Posterior vena cava (tissue), 2 donors: ENCODE measurements at regions not wholly inside any gene's neighbourhood (a gene's known extent, or its start where the extent isn't known, plus 50 kb on each side); places are given as distances from the start of the nearest gene placed in this dataset.
"Not testable (repeated sequence)": the region's sequence is repeated elsewhere in the genome, so short reads cannot be mapped to it uniquely, and the experiment has no call there.

ENCODE experiments used
- DNase-seq: peaks from one replicate; pipeline ENCODE4 v3.0.0-alpha.2; 2020; ENCODE audit warnings: low spot score
- intact Hi-C, 2 donors: fragments of 100-400 bp; cut with DNase I; formaldehyde crosslinking; loops; one replicate each; pipeline versions ENCODE4 v1.14.1 to v1.14.2; 2022 to 2023
- donor health status: DM: yes; HTN: yes; CAD: no.
- donor health status: DM: yes; HTN: yes; CAD: no.

DNA sequence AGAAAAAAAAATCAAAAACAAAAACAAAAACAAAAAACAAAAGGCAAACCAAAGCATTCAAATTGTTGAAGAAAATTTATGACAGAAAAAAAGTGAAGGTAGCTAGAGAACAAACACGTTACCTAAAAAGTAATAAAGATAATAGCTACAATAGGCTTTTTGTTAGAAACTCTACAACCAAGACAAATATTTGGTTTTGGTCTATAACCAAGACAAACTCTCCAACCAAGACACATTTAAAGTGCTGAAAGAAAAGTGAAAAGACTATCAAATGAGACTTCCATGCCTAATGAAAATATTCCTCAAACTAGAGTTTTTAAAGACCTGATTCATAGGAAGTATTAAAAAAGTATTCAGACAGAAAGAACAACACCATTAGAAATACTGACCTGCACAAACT is 391.9 kb upstream of the NDST4 start:
- intact Hi-C loops: no loop called here
- no peak for DNase-seq

DNA sequence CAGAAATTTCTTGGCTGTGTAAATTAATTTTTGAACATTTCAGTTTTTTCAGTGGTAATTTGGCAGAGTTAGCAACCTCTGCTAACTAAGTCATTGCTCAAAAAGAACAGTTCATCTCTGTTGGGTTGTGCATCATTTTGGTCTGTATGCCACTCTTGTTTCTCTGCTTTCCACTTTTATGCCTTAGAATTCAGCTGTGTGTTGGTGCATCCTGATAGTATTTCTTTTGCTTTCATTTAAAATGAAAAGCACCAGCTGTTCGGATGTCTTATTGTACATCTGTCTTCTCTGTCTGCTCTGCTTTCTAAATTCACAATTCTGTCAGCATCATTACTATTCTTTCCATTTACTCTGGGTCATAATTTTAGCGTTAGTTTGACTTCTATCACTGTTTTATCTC is 388.2 kb upstream of the NDST4 start:
- DNase-seq: no peak
- intact Hi-C loops: no loop called here

DNA sequence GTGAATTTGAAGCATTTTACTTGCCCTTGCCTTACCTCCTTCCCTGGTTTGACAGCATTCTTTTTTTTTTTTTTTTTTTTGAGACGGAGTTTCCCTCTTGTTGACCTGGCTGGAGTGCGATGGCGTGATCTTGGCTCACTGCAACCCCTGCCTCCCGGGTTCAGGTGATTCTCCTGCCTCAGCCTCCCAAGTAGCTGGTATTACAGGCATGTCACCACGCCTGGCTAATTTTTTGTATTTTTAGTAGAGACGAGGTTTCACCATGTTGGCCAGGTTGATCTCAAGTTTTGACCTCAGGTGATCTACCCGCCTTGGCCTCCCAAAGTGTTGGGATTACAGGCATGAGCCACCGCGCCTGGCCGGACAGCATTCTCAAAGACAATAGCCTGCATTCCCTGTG is 380.4 kb upstream of the NDST4 start:
- intact Hi-C loops, DNase-seq: not testable (repeated sequence)

DNA sequence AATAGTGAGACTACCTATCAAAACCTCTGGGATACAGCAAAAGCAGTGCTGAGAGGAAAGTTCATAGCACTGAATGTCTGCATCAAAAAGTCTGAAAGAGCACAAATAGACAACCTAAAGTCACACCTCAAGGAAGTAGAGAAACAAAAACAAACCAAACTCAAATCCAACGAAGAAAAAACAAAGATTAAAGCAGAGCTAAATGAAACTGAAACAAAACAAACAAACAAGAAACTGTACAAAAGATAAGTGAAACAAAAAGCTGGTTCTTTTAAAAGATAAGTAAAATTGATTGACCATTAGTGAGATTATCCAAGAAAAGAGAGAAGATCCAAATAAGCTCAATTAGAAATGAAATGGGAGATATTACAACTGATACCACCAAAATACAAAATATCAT is 378.3 kb upstream of the NDST4 start:
- intact Hi-C loops: no loop called here
- no peak for DNase-seq

DNA sequence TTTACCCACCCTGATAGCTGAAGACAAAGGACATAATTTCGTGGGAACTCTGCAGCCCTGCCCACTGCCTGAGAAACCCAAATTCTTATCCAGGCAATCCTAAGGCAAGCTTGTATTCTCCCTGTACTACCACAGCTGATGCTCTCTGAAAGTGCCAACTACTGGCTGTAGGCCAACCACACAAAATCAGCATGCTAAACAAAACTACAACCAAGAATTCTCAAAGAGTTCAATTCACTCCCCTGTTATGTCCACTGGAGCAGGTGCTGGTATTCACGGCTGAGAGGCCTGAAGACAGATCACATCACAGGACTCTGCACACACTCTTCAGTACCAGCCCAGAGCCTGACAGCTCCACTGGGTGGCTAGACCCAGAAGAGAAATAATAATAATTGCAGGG is 375.9 kb upstream of the NDST4 start:
- DNase-seq: no peak
- intact Hi-C loops: no loop called here

DNA sequence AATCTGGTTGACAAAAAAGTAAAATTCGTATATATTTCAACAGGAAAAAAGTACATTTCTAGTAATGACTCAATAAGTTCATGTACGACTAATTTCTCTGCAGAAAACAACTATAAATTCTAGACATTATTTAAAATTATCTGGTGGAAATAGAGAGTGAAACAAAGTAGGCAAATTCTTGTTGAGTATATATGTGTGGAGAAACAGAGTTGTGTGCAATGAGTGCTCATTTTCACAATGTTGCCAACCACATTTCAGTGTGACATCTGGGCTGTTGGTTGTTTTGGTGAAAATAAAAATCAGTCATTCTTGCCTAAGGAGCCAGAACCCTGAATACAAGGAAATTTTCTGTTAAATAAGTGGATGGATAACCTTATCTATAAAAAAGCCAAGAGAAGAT is 372.0 kb upstream of the NDST4 start:
- intact Hi-C loops: no loop called here
- no peak for DNase-seq

DNA sequence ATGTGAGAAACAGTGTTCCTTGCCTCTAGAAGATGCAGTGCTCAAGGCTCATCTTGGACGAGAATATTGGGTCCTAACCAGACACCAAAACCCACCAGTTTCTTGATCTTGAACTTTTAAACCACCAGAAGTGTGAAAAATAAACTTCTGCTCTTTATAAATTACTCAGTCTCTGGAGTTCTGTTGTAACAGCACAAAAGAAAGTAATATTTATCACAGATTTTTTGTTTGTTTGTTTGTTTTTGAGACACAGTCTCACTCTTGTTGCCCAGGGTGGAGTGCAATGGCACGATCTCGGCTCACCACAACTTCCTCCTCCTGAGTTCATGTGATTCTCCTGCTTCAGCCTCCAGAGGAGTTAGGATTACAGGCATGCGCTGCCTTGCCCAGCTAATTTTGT is 371.1 kb upstream of the NDST4 start:
- intact Hi-C loops: no loop called here
- DNase-seq: no peak

DNA sequence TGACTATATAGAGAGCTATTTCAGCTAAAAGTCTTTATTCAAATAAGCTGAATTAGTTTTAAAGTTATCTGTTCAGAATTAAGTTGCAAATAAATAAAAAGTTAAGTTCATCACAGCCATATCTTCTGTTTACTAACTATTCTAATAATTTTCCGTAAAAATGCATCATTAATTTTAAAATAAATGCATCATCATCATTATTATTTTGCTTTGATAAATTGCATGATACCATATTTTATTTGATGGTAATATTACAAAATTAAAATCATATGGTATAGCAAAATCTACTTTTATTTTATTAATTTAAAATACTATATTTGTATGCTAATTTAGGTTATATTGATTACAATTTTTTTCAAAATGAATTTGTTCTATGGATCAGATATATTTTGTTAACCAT is 357.3 kb upstream of the NDST4 start:
- intact Hi-C loops: no loop called here
- no peak for DNase-seq

DNA sequence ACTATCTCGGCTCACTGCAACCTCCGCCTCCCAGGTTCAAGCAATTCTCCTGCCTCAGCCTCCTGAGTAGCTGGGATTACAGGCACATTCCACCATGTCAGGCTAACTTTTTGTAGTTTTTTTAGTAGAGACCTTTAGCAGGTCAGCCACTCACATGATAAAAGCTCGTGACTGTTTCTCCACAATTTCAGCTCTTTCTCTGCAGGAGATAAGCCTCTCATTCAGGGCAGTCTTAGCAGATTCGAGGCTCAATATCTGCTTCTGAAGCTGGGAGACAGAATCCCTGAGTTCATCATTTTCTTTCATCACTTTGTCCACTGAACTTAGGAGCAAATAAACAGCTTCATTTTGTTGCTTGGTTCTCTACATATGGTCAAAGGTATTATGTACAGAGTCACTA is 345.9 kb upstream of the NDST4 start:
- intact Hi-C loops, DNase-seq: not testable (repeated sequence)

DNA sequence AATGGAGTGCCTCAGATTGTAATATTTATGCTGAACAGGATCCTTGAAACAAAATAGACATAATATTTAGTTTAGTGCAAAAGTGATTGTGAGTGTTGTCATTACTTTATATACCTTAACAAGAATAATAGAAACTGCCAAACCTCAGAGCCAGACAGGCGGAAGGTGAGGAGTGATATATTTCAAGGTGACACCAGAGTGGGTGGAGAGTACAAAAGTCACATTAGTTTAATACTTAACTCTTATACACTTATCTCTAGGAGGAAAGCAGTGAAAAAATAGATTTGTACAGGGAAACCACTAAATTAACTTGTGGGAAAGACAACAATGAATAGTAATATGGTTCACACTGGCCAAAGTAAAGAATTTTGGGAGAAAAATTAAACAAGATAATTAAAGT is 342.8 kb upstream of the NDST4 start:
- no peak for DNase-seq
- intact Hi-C loops: no loop called here

DNA sequence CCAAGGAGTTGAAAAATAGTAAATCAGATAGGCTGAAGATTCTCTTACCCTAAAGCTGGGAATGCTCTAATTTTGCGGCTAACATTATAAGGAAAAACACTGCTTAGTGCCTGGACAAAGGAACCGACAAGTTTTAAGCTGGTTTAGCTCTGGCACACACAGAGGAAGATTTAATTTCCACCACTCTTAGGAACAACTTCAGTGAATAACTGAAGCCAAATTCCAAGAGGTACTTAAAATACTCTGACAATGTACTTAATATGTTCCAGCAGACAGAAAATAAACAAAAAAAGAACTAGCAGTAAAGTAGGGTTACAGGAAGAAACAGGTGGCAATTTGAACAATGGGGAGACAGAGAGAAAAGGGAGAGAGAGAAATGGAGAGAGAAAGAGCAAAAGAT is 340.8 kb upstream of the NDST4 start:
- intact Hi-C loops: no loop called here
- no peak for DNase-seq

DNA sequence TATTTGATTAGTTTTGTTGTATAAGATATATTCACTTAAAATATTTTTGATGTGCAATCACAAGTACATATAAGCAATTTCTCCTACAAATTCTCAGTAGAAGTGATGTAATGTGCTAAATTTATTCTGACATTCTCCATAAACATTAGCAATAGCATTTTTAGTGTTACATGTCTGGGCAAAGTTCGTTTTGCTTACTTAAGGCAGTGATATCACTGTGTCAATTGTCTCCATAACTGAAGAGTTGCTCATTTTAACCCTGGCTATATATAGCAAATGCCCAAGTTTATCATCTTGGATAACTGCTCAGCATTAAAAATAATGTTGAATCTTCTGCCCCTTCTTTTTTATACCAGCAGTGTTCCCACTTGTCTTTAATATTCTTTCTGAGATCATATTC is 340.0 kb upstream of the NDST4 start:
- DNase-seq: no peak
- intact Hi-C loops: no loop called here

DNA sequence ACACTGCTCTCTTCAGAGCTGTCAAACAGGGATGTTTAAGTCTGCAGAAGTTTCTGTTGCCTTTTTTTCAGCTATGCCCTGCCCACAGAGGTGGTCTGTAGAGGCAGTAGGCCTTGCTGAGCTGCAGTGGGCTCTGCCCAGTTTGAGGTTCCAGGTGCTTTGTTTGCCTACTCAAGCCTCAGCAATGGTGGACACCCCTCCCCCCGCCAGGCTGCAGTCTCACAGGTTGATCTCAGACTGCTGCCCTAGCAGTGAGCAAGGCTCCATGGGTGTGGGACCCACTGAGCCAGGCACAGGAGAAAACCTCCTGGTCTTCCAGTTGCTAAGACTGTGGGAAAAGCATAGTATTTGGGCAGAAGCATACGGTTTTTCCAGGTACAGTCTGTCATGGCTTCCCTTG is 338.8 kb upstream of the NDST4 start:
- intact Hi-C loops, DNase-seq: not testable (repeated sequence)

DNA sequence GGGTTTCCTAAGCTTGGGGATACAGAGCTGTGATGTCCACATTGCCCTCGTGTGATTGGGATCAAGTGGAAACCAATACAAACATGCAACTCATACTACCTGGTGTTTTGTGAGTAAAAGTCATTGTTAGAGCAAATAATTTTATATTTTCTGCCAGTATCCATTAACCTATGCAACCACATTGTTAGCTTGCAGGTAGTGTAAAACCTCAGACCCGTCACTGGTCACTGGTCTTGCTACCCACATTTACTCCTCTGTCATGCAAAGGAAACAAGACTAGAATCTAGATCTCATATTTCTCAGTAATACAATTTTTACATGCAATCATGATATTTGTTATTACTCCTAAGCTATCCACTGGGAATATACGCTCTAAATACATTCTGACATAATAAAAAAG is 324.3 kb upstream of the NDST4 start:
- DNase-seq: no peak
- intact Hi-C loops: no loop called here

DNA sequence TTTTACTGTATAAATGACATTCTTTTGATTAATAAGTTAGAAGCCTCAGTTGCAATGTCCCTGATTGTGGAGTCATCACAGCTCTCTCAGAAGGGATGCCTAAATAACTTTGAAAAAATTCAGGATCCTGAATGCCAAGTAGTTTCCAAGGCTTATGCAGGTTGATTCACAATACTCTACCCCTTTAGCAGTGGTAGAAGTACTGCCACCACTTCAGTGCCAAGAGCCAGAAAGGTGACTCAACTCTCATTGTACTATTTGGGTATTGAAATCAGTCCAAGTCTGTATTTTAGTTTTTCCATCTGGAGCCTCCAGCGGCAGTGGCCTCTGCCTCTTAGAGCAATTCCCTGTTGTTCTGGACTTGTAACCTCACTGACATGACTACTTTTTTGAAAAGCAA is 320.1 kb upstream of the NDST4 start:
- intact Hi-C loops: no loop called here
- DNase-seq: no peak

DNA sequence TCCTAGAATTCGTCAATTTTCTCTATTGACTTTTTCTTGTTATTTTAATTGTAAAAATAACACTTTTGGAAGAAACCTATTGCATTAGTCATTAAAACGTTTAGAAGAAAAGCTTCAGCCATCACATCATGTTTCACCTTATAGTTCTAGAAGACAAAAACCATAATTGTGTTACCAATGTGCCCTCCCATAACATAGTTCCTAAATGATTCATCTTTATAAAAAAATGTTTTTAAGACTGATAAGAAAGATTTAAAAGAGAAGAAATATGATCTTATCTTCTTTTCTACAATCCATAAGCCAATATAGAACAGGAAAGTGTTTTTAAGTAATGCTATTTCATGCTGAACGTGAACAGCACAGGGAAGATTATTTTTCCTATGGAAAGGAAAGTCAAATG is 316.6 kb upstream of the NDST4 start:
- intact Hi-C loops: no loop called here
- DNase-seq: no peak

DNA sequence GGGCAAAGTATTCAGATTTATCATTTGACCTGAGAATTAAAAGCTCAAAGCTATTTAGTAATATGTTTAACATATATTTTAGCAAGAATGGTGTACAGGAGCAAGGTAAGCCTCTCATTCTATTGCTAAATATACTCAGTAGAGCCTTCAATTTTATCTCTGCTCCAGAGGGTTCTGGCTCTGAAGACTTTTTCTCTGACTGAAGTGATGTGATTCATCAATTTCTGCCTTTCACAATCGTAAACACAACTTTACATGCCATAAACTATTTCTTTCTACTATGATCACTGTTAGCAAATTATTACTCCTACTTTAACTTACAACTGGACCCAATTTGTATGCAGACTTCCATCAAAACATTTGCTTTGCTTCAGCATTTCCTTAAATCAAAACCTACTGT is 315.0 kb upstream of the NDST4 start:
- DNase-seq: no peak
- intact Hi-C loops: no loop called here

DNA sequence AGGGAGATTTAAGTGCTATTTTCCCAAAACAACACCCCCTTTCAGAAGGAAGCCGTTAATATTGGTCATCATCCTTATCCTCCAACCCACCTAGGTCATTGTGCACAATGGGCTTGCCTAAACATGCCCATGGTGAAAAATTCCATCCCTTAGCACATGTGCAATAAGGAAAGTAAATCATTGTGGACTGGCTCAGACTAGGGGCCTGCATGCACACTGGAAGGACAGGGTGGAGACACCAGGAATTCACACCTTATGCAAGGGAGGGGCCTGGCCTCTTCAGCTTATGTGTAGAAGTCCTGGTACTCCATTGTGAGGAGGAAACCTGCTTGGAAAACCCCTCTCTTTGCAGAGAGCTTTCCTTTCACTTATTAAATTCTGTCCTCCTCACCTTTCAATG is 311.4 kb upstream of the NDST4 start:
- DNase-seq: no peak
- intact Hi-C loops: no loop called here

DNA sequence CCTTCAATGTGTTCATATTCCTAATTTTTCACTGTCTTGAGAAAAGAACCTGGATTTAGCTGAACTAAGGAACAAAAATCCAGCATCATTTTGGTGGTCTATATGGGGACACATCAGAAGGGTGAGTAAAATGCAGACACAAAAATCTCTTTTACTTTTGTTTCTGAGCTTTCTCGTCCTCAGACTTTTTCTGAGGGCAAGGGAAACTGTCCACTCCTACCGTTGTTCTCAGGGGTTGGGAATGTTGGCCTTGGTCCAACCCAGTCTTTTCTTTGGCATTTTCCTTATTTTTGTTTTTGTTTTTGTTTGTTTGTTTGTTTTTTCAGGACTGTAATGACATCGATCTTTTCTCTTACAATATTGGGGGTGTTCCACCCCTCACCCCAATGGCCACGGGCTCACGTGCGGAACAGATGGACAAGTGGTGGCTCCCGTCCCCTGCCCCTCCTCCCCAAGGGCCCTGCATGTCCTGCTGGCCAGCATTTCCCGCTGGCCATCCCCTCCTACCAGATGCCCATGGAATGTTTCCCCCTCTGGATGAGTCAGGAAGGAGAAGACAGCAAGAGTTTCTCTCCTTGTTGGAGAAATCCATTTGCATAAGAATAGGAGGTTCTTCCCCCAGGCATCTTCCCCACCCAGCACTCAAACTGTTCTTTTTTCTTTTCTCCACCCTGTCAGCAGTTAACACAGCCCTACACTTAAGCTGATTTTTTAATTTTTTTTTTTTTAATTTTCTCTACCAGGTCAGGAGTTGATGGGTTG is 305.4 kb upstream of the NDST4 start:
- intact Hi-C loops: no loop called here
- DNase-seq: no peak

DNA sequence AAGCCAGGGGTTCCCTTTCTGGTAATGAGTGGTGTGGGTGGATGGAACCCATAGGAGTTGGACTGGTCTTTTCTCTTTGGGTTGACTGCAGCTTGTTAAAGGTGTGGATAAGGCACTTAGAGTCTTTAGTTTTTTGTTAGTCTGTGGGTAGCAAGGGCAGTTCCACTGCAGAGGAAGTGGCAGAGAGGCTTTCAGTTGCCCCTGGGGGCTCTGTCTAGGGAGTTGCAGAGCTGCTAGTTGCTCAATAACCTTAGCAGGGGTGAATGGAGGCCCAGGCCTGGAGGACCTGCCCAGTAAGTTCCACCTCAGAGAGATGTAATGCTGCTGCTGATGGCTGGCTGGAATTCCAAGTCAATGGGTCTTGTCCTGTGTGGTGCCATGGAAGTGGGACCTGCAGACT is 282.6 kb upstream of the NDST4 start:
- no peak for DNase-seq
- intact Hi-C loops: no loop called here

DNA sequence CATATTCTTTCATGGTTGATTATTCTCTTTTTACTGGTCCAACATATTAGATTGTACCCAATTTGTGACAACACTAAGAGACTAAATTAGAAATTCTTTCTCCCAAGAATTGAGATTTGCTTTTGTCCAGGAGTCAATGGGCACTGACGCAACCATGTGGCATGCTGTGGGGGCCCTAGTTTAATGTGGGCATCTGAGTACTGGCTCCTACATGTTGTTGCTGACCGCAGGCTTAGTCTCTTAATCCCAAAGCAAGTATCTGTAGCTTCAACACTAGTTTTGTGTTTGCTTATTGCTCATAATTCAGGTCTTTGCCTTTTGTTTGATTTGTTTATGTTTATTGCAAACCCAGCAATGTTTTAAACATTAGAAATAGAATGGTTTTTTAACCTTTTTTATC is 263.4 kb upstream of the NDST4 start:
- intact Hi-C loops: no loop called here
- no peak for DNase-seq

DNA sequence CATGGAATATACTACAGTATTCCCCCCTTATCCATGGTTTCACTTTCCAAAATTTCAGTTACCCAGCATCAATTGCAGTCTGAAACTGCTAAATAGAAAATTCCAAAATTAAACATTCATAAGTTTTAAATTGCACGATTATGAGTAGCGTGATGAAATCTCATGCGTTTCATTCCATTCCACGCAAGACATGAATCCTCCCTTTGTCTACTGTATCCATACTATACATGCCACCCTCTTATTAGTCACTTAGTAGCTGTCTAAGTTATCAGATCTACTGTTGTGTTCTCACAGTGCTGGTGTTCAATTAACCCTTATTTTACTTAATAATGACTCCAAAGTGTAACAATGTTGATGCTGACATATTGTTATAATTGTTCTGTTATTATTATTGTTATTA is 261.2 kb upstream of the NDST4 start:
- DNase-seq: no peak

More for the DNA sequence above, 261.2 kb upstream of the NDST4 start:
- intact Hi-C loops: no loop called here
